ENCODE measurements at regions not wholly inside any gene's neighbourhood (a gene's known extent, or its start where the extent isn't known, plus 50 kb on each side); places are given as distances from the start of the nearest gene placed in this dataset.

- TF ChIP-seq CTCF (conservative IDR thresholded peaks at IDR 0.05; ENCODE audit: low read depth, low read length) (peak; percentile 95), EZH2 (IDR thresholded peaks at IDR 0.05; ENCODE audit: borderline replicate concordance, low read depth, low read length, poor library complexity, severe bottlenecking) (no peak)
These were observed 50.5 kb upstream of the ASIP start for GRCh38 chr20:34190679-34191090.

Measured in A673 (cell line).